NCI-H187 treated with DMSO at 0.1 percent for 48 hours (cell line): ENCODE measurements at regions not wholly inside any gene's neighbourhood (a gene's known extent, or its start where the extent isn't known, plus 50 kb on each side); places are given as distances from the start of the nearest gene placed in this dataset.
"Not testable (repeated sequence)": the region's sequence is repeated elsewhere in the genome, so short reads cannot be mapped to it uniquely, and the experiment has no call there.

Source experiments
- DNase-seq: peaks from one replicate; lab custom pipeline; 2025; lab: John Stamatoyannopoulos, UW

DNA sequence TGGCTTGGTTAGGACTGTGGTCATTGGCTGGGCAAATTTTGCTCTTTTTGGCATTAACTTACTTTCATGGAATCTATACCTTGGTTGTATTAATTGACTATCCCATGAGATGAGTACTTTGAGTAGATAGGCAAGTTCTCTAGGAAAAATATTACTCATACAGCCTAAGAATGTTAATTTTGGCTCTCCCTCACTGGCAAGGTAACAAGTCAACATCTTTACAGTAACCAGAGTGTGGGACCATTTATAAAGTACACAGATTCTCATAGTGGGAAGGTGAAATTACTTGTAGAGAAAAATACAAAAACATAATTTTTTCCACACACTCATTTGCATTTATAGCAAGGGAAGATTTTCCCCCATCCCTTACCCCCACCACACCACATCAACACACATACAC lies 154.6 kb upstream of the ZNF608 start:
- no peak for DNase-seq

DNA sequence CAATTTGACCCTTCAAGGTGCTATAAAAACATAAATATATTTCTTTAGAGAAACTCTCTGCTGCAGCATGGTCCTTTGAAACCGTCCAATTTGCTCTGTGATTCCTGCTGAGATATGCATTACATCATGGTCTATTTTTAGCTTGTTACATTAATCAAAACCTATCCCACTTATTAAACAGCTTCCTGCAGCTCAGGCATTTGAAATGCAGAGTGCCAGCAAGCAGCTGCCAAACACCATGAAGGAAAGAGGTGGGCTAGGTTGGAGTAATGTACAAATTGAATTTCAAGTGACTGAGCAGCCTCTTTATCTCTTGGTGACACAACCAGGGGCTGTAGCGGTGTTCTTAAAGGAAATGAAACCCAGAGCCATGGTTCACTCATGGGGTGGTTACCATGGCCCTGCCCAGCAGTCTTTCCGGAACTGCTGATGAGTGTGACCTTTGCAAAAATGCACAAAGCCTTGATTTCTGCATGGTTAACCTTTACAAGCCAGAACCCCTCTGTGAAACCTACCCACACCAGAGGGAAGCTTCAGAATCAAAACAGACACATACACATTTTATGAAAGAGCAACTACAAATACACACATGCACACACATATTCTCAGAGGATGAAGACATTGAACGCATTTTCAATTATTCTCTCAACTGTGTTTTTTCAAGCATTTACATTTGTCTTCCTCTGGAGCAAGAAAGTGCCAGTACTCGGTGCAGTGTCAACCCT lies 155.8 kb upstream of the ZNF608 start:
- peak; percentile 72 for DNase-seq

DNA sequence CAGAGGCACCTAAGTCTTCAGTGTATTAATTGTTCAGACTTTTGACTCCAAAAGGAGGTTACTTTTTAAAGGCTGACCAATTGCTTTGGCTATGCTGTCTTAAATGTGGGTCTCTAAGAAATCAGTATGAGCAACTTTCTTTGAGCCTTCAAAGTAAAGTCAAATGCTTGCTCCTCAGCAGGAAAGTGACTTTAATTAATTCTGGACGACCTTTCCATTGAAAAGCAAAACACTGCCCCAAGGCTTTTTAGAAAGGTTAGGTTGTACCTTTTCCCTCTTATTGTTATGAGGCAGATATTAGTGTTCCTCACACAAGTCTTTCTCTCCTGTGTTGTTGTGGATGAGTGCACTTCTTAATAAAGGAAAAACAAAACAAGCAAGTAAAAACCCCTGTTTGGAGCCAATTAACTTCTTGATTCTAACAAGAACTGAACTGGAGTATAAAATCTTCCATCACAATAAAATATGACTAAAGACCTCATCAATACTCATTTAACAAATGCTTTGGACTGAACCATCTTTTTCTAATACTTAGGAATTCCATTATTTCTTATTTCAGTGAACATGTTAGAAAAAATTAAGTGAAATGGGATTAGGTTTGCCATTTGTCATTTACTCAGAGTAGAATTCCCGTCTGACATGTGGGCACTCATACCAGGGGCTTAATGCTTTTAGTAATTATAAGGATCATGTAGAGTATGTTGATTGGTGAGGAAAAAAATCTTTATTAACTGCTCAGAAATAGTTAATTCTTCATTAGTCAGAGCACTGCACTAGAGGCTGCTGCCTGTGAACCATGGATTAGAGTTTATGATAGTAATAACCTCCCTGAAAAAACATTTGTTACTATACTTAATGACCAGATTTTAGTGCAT lies 159.1 kb upstream of the ZNF608 start:
- no peak for DNase-seq

DNA sequence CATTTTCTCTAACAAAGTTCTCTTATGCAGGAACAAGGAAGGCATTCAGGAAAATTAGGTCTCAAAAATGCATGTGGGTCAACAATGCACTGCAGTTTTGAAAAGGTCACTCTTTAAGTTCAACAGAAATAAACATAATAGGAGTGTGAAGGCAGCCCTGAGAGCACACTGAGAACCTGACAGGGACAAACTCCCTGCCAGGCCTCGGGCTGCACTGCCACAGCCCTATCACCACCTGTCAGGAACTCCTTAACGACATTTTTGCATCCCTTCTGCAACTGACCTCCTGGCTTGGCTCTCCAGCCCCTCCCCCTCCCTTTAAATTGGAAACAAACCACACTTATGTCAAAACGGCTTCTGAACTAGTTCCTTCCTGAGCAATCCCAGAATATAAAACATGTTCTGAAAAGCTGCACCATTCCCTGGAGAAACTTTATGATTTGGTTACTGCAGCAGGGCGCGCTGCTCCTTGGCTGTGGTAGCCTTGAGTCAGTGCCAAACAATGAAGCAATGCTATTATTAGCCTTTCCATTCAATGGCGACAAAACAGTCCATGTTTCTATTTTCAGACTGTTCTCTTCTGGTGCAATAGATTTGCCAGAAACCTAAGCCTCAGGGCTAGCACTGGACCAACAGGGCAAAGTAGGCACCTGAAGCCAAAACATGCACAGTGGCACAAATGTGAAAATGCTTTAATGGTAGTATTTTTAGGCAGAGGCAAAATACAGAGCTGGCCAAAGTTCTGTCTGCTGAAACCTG lies 160.1 kb upstream of the ZNF608 start:
- DNase-seq: no peak

DNA sequence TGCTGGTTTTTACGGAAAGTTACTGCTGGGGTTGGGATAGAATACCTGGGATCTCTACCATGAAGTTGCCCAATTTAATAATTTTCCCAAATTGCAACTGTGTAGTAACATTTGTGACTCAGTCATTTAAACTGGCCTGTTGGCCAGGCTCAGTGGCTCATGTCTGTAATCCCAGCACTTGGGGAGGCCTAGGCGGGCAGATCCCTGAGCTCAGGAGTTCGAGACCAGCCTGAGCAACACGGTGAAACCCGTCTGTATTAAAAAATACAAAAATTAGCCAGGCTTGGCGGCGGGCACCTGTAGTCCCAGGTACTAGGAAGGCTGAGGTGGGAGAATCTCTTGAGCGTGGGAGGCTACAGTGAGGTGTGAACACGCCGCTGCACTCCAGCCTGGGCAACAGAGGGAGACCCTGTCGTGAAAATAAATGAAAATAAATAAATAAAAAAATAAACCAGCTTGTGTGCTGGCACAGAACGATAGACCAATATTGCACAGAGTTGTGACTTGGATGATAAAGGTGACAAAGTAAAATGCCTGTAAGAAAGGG lies 160.7 kb upstream of the ZNF608 start:
- no peak for DNase-seq

DNA sequence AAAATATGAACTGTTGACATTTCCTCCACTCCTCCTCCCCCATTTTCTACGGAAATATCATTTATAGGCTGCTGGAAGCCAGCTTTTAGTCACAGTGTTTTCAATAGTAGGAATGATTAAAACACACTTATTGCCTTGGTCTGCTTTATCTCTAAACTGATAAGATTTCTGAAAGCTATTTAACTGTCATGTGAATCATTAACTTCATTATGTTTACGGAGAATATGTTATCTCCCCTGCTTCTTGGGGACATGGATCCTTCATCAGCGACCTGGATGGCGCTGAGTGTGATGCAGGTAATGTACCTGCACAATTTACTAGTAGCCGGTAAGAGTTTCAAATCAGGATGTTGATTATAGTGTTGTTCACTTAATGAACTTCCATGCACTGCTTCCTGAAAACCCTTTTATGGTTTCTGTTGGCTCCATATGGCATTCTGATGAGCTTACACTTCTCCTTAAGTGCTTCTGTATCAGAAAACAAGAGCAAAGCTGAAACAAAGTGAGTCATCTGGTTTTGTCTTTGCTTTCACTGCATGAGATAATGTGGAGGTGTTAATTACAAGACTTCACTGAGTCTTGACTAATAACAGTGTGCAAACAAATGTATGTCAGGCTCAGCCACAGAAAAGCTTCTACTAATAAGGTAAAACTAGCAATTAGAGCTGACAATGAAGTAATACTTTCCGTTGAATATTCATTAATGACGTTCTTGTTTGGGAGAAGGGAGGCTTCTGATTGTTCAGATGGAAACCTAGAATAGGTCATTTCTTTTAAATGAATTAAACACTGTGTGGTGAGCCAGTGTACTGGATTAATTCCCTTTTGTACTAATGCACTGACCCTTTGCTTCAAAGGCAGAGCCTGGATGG lies 162.4 kb upstream of the ZNF608 start:
- no peak for DNase-seq

DNA sequence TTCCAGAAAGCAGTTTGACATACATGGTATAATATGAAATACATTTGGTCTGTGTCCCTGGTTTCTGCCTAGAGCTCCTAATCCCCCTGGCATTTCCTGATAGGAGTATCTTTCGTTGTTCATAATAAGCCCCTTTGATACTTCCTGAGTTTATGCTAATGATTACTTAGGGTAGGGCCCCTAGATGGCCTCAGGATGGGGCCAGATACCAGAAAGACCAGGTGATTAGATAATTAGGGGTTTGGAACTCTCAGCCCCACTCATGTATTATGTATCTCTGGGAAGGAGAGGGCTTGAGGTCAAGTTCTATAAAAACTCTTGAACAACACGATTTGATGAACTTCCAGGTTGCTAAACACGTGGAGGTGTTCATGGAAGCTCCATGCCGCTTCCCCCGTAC lies 163.3 kb upstream of the ZNF608 start:
- DNase-seq: no peak

DNA sequence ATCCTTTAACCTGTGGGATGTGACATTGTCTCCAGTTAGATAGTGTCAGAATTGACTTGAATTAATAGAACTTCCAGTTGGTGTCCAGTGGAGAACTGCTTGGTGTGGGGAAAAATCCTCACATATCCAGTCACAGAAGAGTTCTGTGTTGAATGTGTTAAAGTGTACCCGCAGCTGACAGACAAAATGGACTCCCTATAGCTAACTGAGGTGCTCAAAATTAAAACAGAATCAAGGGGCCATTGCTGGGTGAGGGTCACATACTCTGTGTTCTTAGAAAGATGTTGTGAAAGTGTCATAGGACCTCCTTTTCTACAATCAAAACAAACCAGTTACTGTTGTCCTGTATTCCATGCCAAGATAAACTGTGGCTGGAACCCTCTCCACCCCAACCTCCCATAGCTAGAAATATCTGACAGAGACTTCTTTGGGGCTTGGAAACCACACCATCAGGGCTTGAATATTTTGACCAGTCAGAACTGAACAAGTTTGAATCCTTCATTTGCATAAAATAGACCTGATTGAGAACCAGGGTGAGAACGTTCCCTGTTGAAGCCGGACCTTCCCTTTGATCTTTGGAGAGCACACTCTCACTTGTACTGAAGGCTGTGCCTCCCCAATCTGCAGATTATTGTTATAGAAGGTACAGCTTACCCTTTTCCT lies 164.0 kb upstream of the ZNF608 start:
- no peak for DNase-seq

DNA sequence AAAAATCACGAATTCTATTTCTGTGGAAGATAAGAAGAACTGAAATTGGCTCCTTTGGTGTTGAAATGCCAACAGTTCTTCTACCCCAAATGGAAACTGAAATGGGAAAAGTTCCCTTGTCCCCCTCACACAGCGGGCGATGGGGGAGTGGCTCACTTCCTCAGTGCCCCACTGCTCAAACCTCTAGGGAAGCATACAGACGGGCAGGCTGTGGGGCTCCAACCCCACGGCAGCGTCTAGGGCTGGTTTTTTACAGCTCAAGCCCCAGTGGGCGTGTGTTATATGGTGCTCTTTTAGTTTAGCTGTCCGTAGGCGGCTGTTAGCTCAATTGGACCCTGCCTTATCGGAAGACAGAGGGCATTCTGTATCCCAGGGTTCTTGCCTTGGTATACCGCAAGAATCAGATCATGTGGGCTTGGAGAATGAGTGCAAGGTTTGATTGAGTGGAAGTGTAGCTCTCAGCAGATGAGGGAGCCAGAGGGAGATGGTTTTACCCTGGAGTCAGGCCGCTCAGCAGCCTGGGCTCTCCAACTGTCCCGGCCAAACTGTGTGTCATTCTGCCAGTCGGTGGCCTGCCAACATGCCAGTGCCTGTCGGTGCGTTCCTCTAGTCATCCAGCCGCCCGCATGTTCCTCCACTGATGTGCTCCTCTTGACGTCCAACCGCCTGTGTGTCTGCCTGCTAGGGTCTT lies 166.3 kb upstream of the ZNF608 start:
- no peak for DNase-seq

DNA sequence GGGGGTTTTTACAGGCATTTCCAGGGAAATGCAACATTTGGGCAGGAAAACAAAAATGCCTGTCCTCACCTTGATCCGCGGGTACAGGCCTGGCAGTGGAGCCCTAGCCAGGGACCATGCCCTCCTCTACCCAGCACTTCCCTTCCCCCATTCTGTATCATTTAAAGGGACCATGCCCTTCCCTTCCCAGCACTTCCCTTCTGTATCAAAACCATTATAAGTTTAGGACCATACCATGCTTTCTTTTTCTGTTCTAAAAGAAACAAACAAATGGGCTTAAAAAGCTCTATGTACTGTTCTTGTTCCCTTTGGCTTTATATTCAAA lies 166.9 kb upstream of the ZNF608 start:
- no peak for DNase-seq

DNA sequence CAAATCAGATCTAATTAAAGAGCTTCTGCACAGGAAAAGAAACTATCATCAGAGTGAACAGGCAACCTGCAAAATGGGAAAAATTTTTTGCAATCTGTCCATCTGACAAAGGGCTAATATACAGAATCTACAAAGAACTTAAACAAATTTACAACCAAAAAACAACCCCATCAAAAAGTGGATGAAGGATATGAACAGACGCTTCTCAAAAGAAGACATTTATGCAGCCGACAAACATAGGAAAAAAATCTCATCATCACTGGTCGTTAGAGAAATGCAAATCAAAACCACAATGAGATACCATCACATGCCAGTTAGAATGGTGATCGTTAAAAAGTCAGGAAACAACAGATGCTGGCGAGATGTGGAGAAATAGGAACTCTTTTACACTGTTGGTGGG lies 169.9 kb upstream of the ZNF608 start:
- DNase-seq: not testable (repeated sequence)

DNA sequence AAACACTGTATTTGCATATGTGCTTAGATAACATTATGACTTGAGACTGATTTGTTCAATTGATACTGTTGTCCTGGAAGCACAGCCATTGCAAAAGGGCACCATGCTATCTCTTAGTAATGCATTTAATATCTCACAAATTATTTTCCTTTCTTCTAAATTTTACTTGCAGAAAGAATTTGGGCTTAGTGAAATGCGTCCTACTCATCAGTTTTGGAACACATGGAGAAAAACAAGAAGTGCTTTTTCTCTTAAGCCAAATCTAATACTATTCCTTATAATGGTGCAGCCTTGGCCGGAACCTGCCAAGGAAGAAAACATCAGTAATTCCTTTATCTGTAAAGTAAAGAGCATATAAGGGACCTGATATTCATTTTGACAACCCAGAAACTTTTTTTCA lies 172.2 kb upstream of the ZNF608 start:
- DNase-seq: no peak

DNA sequence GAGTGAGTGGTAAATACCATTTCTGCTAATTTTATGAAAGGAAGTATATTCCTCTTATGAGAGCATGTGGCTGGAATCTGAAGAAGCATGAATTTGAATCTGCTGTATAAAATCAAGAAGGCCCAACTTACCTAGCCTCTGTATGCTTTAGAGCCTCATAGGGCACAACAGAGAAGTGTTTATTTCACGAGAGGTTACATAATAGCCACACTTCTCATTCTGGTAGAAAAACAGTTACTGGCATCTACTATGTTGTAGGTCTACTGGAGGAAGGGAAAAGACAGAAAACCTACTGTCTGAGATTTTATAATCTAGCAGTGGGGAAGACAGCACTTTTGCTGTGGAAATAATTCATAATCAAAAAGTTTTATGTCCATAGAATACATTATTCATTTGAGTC lies 172.6 kb upstream of the ZNF608 start:
- DNase-seq: no peak

DNA sequence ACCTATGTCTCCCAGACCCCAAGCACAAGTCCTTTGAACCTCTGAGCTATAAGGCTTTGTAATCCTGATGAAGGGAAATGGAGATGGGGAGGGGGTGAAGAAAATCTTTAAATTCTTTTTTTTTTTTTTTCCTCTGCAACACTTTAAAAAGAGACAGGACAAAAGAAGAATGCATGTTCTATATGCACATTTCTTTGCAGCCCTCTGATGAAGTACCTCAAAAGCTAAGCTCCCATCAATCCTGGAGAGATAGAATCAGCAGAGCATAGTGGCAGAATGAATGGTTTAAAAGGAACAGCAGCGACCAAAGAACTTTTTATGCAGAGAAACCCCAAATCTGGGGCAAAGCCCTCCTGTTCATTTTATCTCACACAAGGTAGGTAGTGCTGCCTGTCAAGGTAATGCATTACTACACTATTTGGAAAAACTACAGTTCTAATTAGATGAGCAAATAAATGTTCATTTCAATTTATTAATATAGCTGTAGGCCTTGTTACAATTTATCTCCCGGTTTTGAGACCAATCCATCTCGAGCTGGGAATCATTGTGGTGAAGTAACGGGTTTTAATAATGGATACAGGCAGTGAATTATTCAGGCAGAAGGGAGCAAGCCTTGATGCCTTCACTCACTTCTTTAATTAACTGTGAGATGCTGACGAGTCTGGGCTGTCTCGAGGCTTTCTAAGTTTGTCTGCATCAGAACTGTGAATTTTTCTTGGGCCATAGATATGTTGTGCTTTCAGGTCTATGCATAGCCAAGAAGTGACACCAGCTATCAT lies 173.5 kb upstream of the ZNF608 start:
- DNase-seq: no peak

DNA sequence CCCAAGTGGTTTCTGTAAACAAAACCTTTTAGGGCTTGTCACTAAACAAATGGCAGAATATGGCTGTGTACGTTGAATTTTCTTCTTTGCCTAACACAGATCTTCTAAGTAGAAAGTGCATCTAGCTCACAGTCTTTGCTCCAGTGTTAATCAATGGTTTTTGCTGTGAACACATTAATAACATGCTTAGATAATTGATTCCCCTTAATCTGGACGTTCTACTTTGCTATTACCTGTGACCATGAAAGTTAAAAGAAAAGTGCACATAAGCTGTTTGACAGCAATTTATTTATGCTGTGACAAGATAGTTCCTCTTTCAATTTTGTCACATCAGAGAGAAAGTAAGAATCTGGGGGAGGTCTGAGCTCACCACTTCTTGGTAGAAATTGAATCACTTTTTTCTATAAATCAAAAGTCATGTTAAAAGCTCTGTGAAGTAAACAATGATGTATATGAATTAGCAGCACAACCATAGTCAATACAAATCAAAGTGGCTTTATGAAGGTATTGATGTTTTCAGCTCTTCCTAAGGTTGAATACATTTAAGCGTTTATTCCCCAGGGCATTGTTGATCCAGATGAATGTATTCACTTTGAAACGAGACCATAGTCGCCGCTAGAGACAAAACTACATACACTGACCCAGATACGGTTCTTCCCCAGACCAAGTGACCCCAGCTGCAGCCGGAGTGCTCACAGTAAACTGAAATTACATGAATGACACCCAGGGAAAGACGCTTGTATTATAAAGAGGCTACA lies 174.6 kb upstream of the ZNF608 start:
- DNase-seq: no peak

DNA sequence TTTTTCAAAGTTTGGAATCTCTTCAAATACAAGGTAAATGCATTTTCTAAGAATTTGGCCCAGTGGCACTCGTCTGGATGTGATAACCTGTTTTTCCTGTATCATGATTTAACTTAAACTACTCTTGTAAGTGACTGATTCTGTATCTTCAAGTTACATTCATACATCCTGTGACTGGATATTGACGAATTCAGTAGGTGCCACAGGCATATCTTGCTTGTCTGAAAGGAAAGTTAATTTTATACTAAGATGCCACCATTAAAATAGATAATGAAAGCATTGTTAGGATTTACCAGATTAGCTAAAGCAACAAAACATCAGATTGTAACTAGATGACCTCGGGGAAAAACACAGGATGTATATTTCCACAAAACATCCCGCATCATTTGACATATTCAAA lies 175.3 kb upstream of the ZNF608 start:
- no peak for DNase-seq

DNA sequence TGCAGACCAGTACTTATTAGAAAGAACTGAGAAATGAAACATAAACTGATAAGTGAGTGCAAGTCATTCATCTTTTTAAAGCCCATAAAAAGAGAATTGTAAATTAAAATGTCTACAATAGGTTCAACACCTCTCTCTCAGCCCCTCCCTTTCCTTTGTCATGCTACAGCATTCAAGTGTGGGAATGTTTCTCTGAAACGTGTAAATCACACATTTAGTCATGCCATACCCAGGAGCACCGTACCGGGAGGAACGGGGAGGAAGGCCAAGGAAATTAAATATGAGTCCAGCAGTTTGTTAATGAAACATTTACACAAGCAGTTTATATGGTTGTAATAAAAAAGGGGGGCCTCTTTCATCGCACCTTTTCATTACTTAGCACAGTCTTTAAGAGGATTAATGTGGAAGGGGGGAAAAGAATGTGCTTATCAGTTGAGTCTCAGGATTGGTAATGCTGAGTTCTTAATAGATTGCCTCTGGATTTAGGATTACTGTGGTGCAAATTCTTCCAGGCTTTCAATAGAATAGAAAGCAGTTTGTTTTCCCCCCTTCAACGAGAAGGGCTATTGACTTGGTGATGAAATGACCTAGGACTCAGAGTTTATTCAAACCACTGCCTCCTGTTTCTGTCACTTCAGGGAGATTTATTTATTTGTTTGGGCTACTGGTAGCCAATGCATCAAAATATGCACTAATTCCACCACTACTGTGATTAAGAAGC lies 176.0 kb upstream of the ZNF608 start:
- DNase-seq: no peak

DNA sequence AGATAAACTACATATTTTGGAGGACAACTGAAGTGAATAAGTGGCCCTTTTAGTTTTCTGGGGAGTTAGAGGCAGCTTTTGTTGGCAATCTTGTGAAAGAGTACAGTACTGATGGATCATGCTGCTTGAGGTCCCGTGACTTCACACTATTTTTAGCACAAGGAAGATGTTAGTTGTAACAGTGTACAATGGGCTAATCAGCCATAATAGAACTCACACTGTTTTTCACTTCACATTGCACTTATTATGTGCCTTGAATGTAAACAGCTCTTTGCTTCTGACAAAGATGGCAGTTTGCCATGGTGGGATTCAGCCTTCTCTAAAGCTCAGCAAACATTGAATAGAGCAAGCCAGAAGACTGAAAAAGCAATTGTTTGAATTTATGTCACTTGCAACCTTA lies 176.7 kb upstream of the ZNF608 start:
- peak; percentile 46 for DNase-seq
